Mesenteric fat pad (tissue), 1 donor: ENCODE measurements at regions not wholly inside any gene's neighbourhood (a gene's known extent, or its start where the extent isn't known, plus 50 kb on each side); places are given as distances from the start of the nearest gene placed in this dataset.
"Not testable (repeated sequence)": the region's sequence is repeated elsewhere in the genome, so short reads cannot be mapped to it uniquely, and the experiment has no call there.

Source experiments
- DNase-seq: peaks from one replicate; pipeline ENCODE4 v3.0.0-alpha.2; 2020; ENCODE audit warnings: low spot score
- donor health status: DM: yes; HTN: yes; CAD: no.

GRCh38 chr5:142542078-142542477 lies 143.8 kb downstream of the FGF1 start:
- no peak for DNase-seq

DNA sequence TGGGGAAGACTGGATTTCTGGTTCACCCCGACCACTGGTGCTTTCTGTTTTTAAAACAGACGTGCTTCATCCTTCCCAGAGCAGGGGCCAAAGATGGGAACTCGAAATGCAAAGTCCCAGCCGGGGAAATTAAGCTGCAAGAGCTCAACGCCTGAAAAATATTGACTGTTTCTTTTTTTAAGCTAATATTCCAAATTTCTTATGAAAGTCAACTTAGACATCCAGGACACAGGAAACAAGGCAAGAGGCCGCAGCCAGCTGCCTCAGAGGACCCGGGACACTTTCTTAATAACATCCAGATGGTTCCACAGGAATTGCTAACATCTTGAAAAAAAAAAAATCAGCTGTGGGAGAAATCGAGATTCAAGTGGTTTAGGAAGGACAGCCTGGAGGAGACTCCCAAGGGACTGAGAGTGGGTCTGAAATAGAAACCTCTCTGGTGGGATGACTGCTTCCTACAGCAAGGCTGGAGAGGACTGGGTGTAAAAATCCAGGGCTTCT lies 144.9 kb downstream of the FGF1 start:
- no peak for DNase-seq

GRCh38 chr5:142539154-142539740 lies 146.6 kb downstream of the FGF1 start:
- DNase-seq: no peak

GRCh38 chr5:142537938-142538337 lies 148.0 kb downstream of the FGF1 start:
- DNase-seq: no peak

- DNase-seq: no peak
Observed at GRCh38 chr5:142532781-142533176, 153.1 kb downstream of the FGF1 start.

- no peak for DNase-seq
Observed at GRCh38 chr5:142531977-142532780, 153.7 kb downstream of the FGF1 start.

DNA sequence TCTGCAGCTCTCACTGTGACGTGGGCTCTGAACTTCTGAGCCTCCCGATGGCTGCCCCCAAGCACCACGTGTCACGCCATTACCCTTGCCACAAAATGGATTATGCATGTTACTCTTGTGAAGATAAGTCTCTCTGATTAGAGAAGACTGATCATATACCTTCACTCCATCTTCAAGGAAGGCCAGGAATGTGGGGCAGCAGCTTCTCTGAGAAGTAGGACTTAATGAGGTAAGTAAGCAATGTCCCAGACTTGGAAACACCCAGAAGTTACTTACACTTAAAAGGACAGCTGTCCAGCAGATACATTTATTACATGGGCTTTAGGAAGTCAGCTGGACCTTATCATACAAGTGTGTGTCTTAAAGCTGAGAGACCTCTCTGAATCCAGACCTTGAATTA lies 155.0 kb downstream of the FGF1 start:
- no peak for DNase-seq

GRCh38 chr5:142529626-142530278 lies 156.1 kb downstream of the FGF1 start:
- no peak for DNase-seq

- no peak for DNase-seq
Observed at GRCh38 chr5:142527664-142528295, 158.1 kb downstream of the FGF1 start.

GRCh38 chr5:142527234-142527633 lies 158.7 kb downstream of the FGF1 start:
- no peak for DNase-seq

DNA sequence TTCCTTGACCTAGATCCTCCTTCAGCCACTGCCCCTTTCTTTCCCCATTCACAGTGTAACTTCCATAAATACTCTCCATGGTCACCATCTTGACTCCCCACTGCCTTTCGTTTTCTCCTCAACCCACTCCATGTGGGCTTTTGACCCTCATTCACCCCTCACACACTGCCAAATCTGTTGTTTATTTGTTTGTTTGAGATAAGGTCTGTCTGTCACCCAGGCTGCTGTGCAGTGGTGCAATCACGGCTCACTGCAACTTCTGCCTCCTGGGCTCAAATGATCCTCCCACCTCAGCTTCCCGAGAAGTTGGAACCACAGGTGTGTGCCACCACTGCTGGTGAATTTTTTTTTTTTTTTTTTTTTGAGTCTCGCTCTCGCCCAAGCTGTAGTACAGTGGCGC lies 162.9 kb downstream of the FGF1 start:
- DNase-seq: no peak

DNA sequence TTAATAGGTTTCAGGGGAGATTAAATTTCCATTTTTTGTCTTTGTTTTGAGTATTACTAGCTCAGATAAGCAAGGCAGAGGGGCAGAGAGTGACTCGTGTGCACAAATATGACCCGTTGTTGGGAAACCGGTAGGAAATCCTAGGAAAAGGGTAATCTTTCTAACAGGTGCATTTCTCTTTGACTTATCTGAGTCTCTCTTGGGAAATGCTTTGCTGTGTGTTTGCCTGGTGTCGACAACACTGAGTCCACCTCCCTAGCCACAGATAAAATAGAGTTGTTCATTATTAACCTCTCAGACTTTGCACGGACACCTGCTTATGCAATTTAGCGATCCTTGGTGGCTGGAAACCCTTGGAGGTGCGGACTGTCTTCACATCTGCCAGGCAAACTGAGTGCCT lies 164.2 kb downstream of the FGF1 start:
- DNase-seq: no peak

DNA sequence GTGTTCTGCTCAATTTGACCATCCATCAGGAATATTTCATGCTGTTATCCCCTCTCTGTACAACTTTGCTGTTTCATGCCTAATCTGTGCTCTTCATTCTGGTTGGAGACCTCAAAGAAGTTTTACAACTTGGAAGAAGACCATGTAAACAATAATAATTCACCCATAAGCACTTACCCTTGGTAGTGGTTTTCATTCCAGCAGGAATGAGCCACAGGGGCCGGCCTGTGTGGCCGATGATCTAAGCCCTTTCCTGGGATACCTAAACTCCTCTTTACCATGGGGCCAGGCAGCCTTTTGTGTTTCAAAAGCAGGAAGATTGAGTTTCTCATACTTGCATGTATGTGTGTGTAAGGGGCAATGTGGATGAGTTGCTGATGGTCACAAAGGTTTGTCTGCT lies 165.0 kb downstream of the FGF1 start:
- no peak for DNase-seq

- DNase-seq: not testable (repeated sequence)
Observed at GRCh38 chr5:142519913-142520312, 166.0 kb downstream of the FGF1 start.

- DNase-seq: no peak
Observed at GRCh38 chr5:142517840-142518239, 168.1 kb downstream of the FGF1 start.

DNA sequence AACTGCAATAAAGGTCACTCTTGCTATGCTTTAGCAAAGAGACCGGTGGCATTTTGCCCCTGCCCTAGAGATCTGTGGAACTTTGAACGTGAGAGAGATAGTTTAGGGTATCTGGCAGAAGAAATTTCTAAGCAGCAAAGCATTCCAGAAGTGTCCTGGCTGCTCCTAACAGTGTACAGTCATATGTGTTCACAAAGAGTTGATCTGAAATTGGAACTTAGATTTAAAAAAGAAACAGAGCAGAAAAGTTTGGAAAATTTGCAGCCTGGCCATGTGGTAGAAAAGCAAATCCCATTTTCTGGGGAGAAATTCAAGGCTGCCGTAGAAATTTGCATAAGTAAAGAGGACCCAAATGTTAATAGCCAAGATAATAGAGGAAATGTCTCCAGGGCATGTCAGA lies 169.2 kb downstream of the FGF1 start:
- DNase-seq: no peak

- no peak for DNase-seq
Observed at GRCh38 chr5:142515036-142515435, 170.9 kb downstream of the FGF1 start.

GRCh38 chr5:142514196-142514595 lies 171.7 kb downstream of the FGF1 start:
- no peak for DNase-seq

GRCh38 chr5:142512043-142513042 lies 173.5 kb downstream of the FGF1 start:
- DNase-seq: no peak

DNA sequence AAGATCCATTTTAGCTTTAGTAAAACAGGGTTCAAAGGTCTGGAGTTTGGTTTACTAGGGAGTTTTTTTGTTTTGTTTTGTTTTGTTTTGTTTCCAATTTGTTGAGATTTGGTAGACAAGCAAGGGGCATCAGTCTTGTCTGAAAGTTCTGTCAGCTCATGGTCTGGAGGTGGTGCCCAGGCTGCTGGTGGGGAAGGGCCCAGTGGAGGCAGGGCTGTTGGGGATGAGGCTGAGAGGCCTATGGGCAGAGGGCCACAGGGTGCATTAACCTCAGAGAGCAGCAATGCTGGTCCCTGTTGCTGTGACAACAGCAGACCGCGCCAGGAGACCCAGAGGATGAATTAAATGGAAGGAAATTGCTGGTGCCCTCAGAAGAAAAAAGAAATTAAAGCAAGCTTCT lies 174.5 kb downstream of the FGF1 start:
- DNase-seq: no peak

DNA sequence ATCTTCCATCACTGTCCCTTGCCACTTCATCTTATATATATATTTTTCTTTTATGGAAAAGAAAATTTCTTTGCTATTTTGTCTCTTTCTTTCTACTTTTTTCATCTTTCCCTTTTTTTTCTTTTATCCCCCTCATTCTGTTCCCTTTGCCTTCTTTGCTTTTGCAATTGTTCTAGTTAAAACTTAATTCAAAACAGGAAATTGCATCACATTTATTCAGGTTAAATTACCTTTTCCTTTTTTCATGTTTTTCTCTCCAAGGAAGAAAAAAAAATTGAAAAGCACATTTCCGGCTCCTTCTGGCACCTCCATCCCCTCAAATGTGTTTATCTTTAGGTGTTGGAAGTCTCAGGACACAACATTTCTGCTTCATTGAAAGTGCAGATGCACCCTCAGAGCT lies 176.9 kb downstream of the FGF1 start:
- no peak for DNase-seq
